BLaER1 (cell line): ENCODE measurements at regions not wholly inside any gene's neighbourhood (a gene's known extent, or its start where the extent isn't known, plus 50 kb on each side); places are given as distances from the start of the nearest gene placed in this dataset.
"Not testable (repeated sequence)": the region's sequence is repeated elsewhere in the genome, so short reads cannot be mapped to it uniquely, and the experiment has no call there.

Experiments
- H3K27ac ChIP-seq: shearing (Covaris generic); formaldehyde crosslinking; 2 replicates; pipeline ENCODE4 v1.8.1; 2022
- H3K27me3 ChIP-seq: shearing (Covaris generic); formaldehyde crosslinking; 2 replicates; pipeline ENCODE4 v1.8.1; 2022
- H3K36me3 ChIP-seq: shearing (Covaris generic); formaldehyde crosslinking; 2 replicates; pipeline ENCODE4 v1.8.1; 2022
- H3K4me1 ChIP-seq: shearing (Covaris generic); formaldehyde crosslinking; 2 replicates; pipeline ENCODE4 v1.8.1; 2022
- H3K4me2 ChIP-seq: shearing (Covaris generic); formaldehyde crosslinking; 2 replicates; pipeline ENCODE4 v1.8.1; 2022
- H3K4me3 ChIP-seq: shearing (Covaris generic); formaldehyde crosslinking; 2 replicates; pipeline ENCODE4 v1.8.1; 2022
- H3K9ac ChIP-seq: shearing (Covaris generic); formaldehyde crosslinking; 2 replicates; pipeline ENCODE4 v1.8.1; 2022
- H3K9me3 ChIP-seq: shearing (Covaris generic); formaldehyde crosslinking; 2 replicates; pipeline ENCODE4 v1.8.1; 2022
- H4K20me1 ChIP-seq: shearing (Covaris generic); formaldehyde crosslinking; 2 replicates; pipeline ENCODE4 v1.8.1; 2022
- Cebpa-rat ChIP-seq: shearing (Covaris generic); IDR thresholded peaks from 2 replicates; pipeline ENCODE4 v1.8.1; 2022

DNA sequence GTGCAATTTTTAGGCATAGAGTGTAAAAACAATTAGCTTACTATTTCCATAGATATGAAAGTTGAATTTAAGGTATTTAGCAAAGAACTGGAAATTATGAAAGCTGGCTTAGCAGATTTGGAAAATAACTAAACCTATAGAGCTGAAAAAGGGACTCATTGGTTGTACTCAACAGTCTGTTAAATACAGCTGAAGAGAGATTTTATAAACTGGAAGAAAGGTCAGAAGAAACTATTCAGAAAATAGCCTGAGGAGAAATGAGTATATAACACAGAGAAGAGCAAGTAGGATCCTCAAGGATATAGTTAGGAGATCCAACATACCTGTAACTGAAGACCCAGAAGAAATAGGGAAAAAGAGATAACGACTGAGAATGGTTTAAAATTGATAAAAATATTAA lies 97.6 kb upstream of the SLIT3 start:
- Histone ChIP-seq H3K9ac (no peak overlapping the region), H4K20me1 (no peaks in the 10 kb centered on the region), H3K27me3 (no peaks in the 10 kb centered on the region), H3K9me3 (no peaks in the 10 kb centered on the region), H3K27ac (no peak overlapping the region), H3K36me3 (no peaks in the 10 kb centered on the region), H3K4me3 (no peak overlapping the region), H3K4me2 (no peak overlapping the region), H3K4me1 (no peaks in the 10 kb centered on the region)
- TF ChIP-seq Cebpa-rat, result no peak

DNA sequence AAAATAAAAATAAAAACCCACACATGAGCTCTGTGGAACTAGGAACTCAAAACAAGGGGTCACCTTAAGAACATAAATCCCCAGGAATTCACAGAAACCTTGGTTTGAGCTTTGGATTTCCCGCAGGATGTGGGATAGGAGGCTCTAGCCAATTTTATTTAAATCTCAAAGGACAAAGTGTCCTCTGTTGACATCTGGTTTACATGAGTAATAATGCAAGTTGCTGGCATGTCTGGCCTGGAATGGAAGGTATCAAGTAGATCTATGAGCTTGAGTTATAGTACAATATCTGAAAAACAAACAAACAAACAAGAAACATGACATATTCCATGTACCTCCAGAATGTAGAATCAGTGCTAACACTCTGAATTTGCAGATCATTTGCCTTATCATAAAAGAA lies 94.2 kb upstream of the SLIT3 start:
- no peak for TF ChIP-seq Cebpa-rat
- Histone ChIP-seq H3K4me2 (no peak overlapping the region), H3K4me3 (no peak overlapping the region), H4K20me1 (no peaks in the 10 kb centered on the region), H3K9me3 (no peaks in the 10 kb centered on the region), H3K36me3 (no peaks in the 10 kb centered on the region), H3K27me3 (no peaks in the 10 kb centered on the region), H3K9ac (no peak overlapping the region), H3K27ac (no peak overlapping the region), H3K4me1 (no peaks in the 10 kb centered on the region)

DNA sequence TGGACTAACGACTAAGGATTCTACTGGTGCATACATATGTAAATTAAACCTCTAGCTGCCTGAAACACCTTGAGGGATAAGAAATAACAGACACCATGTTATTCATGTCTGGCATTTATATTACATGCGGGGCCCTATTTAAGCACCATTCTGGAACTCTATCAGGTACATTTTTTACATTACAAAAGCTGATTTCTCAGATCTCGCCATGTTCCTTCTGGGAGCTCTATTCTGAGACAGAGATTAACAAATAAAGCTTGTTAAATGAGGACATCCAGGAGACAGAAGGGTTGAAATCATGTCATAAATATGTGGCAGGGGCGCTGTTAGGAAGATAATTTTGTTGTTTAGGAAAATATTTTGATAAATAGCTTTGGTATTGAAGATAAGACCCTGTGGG lies 93.4 kb upstream of the SLIT3 start:
- Histone ChIP-seq H3K9ac (no peak overlapping the region), H3K27me3 (no peaks in the 10 kb centered on the region), H3K4me2 (no peak overlapping the region), H3K4me3 (no peak overlapping the region), H3K4me1 (no peaks in the 10 kb centered on the region), H3K36me3 (no peaks in the 10 kb centered on the region), H4K20me1 (no peaks in the 10 kb centered on the region), H3K27ac (no peak overlapping the region), H3K9me3 (no peaks in the 10 kb centered on the region)
- TF ChIP-seq Cebpa-rat, result no peak

DNA sequence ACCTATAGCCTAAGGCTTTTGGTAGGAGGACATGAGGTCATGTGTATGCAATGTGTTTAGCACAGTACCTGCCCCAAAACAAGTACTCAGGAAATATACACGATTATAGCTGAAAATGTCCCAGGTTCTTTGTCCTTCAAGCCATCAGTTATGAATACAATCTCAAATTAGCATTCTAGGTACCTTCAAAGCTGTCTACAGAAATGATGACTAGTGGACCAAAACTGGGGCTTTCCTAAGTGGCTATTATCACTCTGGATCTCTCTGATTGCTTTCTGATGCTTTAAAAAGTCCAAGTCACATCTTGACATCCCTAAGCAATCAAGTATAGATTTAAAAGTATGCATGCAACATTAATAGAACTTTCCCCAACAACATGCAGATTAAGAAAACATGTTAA lies 93.0 kb upstream of the SLIT3 start:
- no peaks in the 10 kb centered on the region for H3K9me3 ChIP-seq
- TF ChIP-seq Cebpa-rat, result no peak

DNA sequence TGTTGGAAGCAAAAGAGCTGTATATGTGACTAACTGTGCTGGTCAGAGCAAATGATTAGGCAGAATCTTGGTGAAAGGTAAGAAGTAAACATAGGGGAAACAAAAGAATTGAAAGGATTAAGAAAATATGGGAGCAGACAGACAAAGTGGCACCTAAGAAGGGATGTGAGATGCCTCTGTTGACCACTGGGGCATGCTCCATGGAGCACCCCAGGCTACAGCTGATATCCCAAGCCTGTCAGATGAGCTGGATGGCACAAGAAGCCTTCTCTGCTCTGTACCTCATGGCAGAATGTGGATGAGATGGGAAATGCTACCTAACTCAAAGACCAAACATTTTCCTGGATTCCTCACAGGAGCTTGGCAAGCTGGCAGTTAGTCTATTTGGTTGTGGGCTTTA lies 89.3 kb upstream of the SLIT3 start:
- H3K27me3 ChIP-seq, result no peaks in the 10 kb centered on the region
- no peaks in the 10 kb centered on the region for H3K36me3 ChIP-seq
- no peaks in the 10 kb centered on the region for H3K9me3 ChIP-seq
- H3K9ac ChIP-seq, result no peak overlapping the region
- no peaks in the 10 kb centered on the region for H3K4me1 ChIP-seq
- no peaks in the 10 kb centered on the region for H4K20me1 ChIP-seq
- H3K4me2 ChIP-seq, result no peak overlapping the region
- H3K4me3 ChIP-seq, result no peak overlapping the region
- no peak overlapping the region for H3K27ac ChIP-seq
- TF ChIP-seq Cebpa-rat, result no peak

More for the DNA sequence above, 93.0 kb upstream of the SLIT3 start:
- Histone ChIP-seq H4K20me1 (no peaks in the 10 kb centered on the region), H3K27me3 (no peaks in the 10 kb centered on the region), H3K4me1 (no peaks in the 10 kb centered on the region), H3K36me3 (no peaks in the 10 kb centered on the region), H3K9ac (no peak overlapping the region), H3K27ac (no peak overlapping the region), H3K4me2 (no peak overlapping the region), H3K4me3 (no peak overlapping the region)

DNA sequence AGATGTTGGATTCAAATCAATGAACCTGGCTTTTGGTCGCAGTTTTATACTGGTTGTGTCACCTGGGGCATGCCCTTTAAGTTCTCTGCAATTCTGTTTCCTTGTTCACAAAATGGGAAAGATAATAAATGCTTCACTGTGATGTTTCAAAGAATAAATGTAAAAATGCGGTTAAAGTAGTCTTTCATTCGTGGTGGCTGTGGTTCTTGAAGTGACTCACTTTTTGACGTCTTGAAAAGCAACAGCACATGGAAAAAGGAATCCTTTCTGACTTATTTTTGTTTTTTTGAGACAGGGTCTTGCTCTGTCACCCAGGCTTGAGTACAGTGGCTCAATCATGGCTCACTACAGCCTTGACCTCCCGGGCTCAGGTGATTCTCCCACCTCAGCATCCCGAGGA lies 88.4 kb upstream of the SLIT3 start:
- H3K4me3 ChIP-seq, result no peak overlapping the region
- H3K9ac ChIP-seq, result no peak overlapping the region
- H3K36me3 ChIP-seq, result no peaks in the 10 kb centered on the region
- H3K27me3 ChIP-seq, result no peaks in the 10 kb centered on the region
- H3K4me2 ChIP-seq, result no peak overlapping the region
- no peaks in the 10 kb centered on the region for H4K20me1 ChIP-seq
- no peaks in the 10 kb centered on the region for H3K4me1 ChIP-seq
- no peaks in the 10 kb centered on the region for H3K9me3 ChIP-seq
- no peak overlapping the region for H3K27ac ChIP-seq
- TF ChIP-seq Cebpa-rat, result no peak

DNA sequence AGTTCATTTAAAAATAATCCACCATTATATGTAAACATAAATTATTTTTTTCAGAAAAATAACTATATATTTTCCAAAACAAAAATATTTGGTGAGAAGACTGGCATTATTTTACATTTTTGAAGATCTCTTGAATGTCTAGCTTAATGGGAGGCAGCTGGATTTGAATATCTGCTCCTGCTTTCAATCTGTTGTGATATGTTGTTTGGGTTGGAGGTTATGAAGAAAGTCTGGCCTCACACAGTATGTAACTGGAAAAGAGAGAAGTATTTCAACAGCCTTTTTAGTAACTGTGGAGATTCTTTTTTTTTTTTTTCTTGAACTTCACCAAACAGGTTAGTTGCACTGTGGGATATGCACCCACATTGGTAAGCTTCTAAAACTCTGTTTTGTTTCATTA lies 84.7 kb upstream of the SLIT3 start:
- Histone ChIP-seq H3K9me3 (no peaks in the 10 kb centered on the region), H3K4me1 (no peaks in the 10 kb centered on the region), H4K20me1 (no peaks in the 10 kb centered on the region), H3K4me3 (no peak overlapping the region), H3K27ac (no peak overlapping the region), H3K36me3 (no peaks in the 10 kb centered on the region), H3K9ac (no peak overlapping the region), H3K4me2 (no peak overlapping the region), H3K27me3 (no peaks in the 10 kb centered on the region)
- TF ChIP-seq Cebpa-rat, result no peak

DNA sequence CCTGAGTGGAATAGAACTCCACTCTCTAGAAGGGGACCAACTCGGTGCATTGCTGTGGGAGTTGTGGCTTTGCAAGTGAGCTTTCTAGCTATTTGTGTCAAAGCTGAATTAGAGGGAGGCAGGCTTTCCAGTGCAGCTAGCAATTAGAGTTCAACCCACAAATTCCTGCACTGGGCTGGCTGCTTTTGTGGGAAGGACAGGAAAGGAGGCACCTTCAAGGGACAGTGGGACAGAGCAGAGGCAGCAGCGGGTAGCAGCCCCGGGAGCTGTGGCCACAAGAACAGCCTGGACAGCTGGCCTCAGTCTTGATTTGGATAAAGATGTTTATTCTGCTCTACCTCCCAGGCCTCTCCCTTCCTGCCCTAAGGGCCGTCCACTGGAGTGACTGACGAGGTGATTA lies 83.7 kb upstream of the SLIT3 start:
- H3K4me1 ChIP-seq, result no peaks in the 10 kb centered on the region
- 0 out of 2 replicates have a peak, but pooled peaks cover 2% of the 10 kb centered on the region for H3K9me3 ChIP-seq
- no peak overlapping the region for H3K4me3 ChIP-seq
- no peak overlapping the region for H3K9ac ChIP-seq
- H3K27me3 ChIP-seq, result no peaks in the 10 kb centered on the region
- H3K4me2 ChIP-seq, result no peak overlapping the region
- H3K27ac ChIP-seq, result no peak overlapping the region
- no peaks in the 10 kb centered on the region for H4K20me1 ChIP-seq
- H3K36me3 ChIP-seq, result no peaks in the 10 kb centered on the region
- no peak for TF ChIP-seq Cebpa-rat

DNA sequence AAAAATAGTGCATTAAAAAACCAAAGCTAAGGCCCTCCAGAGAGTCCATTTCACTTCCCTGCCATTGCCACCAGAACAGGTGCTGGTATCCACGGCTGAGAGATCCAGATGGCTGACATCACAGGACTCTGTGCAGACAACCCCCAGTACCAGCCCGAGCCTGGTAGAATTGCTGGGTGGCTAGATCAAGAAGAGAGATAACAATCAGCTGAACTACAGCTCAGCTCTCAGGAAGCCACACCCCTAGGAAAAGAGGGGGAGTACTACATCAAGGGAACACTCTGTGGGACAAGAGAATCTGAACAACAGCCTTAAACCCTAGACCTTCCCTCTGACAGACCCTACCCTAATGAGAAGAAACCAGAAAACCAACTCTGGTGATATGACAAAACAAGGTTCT lies 73.8 kb upstream of the SLIT3 start:
- no peaks in the 10 kb centered on the region for H4K20me1 ChIP-seq
- no peaks in the 10 kb centered on the region for H3K4me1 ChIP-seq
- no peak overlapping the region for H3K27ac ChIP-seq
- H3K36me3 ChIP-seq, result no peaks in the 10 kb centered on the region
- H3K4me2 ChIP-seq, result no peak overlapping the region
- no peak overlapping the region for H3K9ac ChIP-seq
- TF ChIP-seq Cebpa-rat, result no peak
- peaks cover 13% of the 10 kb centered on the region for H3K9me3 ChIP-seq
- H3K27me3 ChIP-seq, result no peaks in the 10 kb centered on the region
- no peak overlapping the region for H3K4me3 ChIP-seq

DNA sequence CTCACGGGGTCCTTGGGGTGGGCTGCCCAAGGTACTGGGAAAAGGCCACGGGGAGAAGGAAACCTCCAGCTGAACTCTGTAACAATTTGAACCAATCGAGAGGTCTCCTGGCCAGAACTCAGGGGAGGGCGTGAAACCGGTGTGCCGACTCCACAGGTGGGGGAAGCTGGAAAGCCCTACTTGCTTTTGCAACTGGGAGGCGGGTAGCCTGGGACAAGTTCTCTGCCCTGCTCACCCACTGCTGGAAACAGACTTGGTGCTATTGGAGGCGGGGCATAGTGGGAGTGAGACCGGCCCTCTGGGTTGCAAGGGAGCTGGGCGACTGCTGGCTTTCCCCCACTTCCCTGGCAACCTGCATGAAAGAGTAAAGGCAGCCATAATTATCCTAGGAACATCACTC lies 73.2 kb upstream of the SLIT3 start:
- Histone ChIP-seq H4K20me1 (no peaks in the 10 kb centered on the region), H3K27ac (no peak overlapping the region), H3K4me2 (no peak overlapping the region), H3K4me3 (no peak overlapping the region), H3K4me1 (no peaks in the 10 kb centered on the region), H3K36me3 (no peaks in the 10 kb centered on the region), H3K9me3 (peaks cover 9% of the 10 kb centered on the region), H3K9ac (no peak overlapping the region), H3K27me3 (no peaks in the 10 kb centered on the region)
- TF ChIP-seq Cebpa-rat, result no peak

DNA sequence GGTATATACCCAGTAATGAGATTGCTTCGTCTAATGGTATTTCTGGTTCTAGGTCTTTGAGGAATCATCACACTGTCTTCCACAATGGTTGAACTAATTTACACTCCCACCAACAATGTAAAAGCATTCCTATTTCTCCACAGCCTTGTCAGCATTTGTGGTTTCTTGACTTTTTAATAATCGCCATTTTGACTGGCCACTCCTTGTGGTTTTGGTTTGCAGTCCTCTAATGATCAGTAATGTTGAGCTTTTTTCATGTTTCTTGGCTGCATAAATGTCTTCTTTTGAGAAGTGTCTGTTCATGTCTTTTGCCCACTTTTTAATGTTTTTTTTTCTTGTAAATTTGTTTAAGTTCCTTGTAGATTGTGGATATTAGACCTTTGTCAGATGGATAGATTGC lies 70.9 kb upstream of the SLIT3 start:
- H3K36me3 ChIP-seq, H3K4me3 ChIP-seq, H3K4me1 ChIP-seq, H3K4me2 ChIP-seq, H4K20me1 ChIP-seq, H3K9ac ChIP-seq, H3K9me3 ChIP-seq, H3K27ac ChIP-seq, H3K27me3 ChIP-seq: not testable (repeated sequence)
